NT2/D1 (cell line): ENCODE measurements at regions not wholly inside any gene's neighbourhood (a gene's known extent, or its start where the extent isn't known, plus 50 kb on each side); places are given as distances from the start of the nearest gene placed in this dataset.
"Not testable (repeated sequence)": the region's sequence is repeated elsewhere in the genome, so short reads cannot be mapped to it uniquely, and the experiment has no call there.

ENCODE experiments used
- DNase-seq: peaks from one replicate; pipeline ENCODE4 v3.0.0-alpha.2; 2011; ENCODE audit warnings: low read depth, low spot score
- H3K27me3 ChIP-seq: 2 replicates; pipeline ENCODE4 v1.6.0; 2011; ENCODE audit warnings: mild to moderate bottlenecking; ENCODE audit not compliant: insufficient read length, insufficient read depth
- H3K36me3 ChIP-seq: 2 replicates; pipeline ENCODE4 v1.6.1; 2011; ENCODE audit warnings: mild to moderate bottlenecking, low read length, mixed read lengths; ENCODE audit not compliant: insufficient read depth, insufficient read length
- H3K4me1 ChIP-seq: 2 replicates; pipeline ENCODE4 v1.5.1; 2011; ENCODE audit not compliant: insufficient read depth, insufficient read length
- H3K4me3 ChIP-seq: 2 replicates; pipeline ENCODE4 v1.5.1; 2011; ENCODE audit warnings: low read depth; ENCODE audit not compliant: insufficient read length
- H3K9ac ChIP-seq: 2 replicates; pipeline ENCODE4 v1.6.0; 2011; ENCODE audit warnings: low read depth; ENCODE audit not compliant: insufficient read length
- H3K9me3 ChIP-seq: 2 replicates; pipeline ENCODE4 v1.5.1; 2011; ENCODE audit warnings: mild to moderate bottlenecking, low read length; ENCODE audit not compliant: insufficient read depth
- SUZ12 ChIP-seq: IDR thresholded peaks from 2 replicates; pipeline ENCODE4 v1.6.1; 2011; ENCODE audit not compliant: insufficient read length, insufficient read depth; ENCODE audit errors: extremely low read depth
- YY1 ChIP-seq: IDR thresholded peaks from 2 replicates; pipeline ENCODE4 v1.6.1; 2011; ENCODE audit not compliant: insufficient read length, insufficient read depth
- ZNF274 ChIP-seq: IDR thresholded peaks from 2 replicates; pipeline ENCODE4 v1.6.1; 2011; ENCODE audit warnings: mild to moderate bottlenecking, low read depth, low read length

DNA sequence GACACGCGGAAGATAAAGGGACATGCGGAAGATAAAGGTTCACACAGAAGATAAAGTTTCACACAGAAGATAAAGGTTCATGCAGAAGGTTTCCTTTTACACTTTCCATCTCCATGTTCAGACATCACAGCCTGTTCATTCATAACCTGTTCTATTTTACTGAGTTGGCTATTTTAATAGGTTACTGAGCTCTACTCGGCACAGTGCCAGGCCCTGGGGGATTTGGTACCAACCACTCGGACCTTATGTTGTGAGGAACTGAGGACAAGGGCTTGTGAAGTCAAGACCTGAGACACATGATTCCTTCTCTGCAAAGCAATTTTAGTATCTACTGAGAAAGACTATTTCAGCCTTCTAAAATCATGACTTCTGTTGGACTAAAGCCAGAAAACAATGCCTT is 75.0 kb upstream of the ALKAL2 start:
- no peak for TF ChIP-seq SUZ12
- no peak for TF ChIP-seq ZNF274
- TF ChIP-seq YY1, result no peak
- H3K4me1 ChIP-seq, result no peaks in the 10 kb centered on the region

DNA sequence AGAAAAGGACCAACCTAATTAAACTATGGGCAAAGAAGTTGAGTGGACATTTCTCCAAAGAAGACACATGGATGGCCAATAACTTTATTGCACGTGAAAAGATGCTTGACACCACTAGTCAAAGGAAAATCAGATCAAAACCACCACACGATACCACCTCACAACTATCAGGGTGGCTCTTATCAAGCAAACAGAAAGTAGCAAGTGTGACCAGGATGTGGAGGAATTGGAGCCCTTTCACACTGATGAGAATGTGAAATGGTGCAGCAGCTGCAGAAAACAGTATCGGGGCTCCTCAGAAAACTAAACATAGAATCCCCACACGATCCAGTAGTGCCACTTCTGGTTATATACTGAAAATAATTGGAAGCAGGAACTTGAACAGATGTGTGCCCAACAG is 72.2 kb upstream of the ALKAL2 start:
- no peak overlapping the region for H3K4me3 ChIP-seq
- no peaks in the 10 kb centered on the region for H3K9me3 ChIP-seq
- DNase-seq, result no peak
- TF ChIP-seq YY1 (no peak), SUZ12 (no peak), ZNF274 (no peak)
- H3K9ac ChIP-seq, result no peak overlapping the region
- H3K36me3 ChIP-seq, result no peaks in the 10 kb centered on the region
- no peaks in the 10 kb centered on the region for H3K4me1 ChIP-seq
- H3K27me3 ChIP-seq, result peaks cover 5% of the 10 kb centered on the region

More for the DNA sequence above, 75.0 kb upstream of the ALKAL2 start:
- H3K9me3 ChIP-seq, result no peaks in the 10 kb centered on the region
- peaks cover 5% of the 10 kb centered on the region for H3K27me3 ChIP-seq
- no peak for DNase-seq
- H3K9ac ChIP-seq, result no peak overlapping the region
- H3K36me3 ChIP-seq, result no peaks in the 10 kb centered on the region
- H3K4me3 ChIP-seq, result no peak overlapping the region

DNA sequence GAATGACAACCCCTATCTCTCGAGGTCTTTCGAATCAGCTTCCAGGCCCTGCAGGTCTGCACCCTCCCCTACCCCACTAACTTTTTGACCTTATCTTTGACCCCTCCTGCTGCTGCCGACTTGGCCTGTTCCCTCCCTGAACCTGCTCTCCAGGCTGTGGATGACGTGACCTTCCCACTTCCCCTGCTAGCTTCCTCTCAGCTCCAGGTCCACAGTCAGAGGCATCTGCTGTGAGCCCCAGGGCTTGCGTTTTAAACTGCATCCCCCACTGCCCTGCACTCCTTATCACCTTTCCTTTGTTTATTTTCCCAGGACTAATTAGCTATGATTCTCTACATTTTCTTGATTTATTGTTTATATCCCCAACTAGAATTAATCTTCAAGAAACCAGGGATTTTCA is 71.2 kb upstream of the ALKAL2 start:
- H3K9ac ChIP-seq, result no peak overlapping the region
- no peaks in the 10 kb centered on the region for H3K4me1 ChIP-seq
- no peak overlapping the region for H3K4me3 ChIP-seq
- H3K27me3 ChIP-seq, result peaks cover 5% of the 10 kb centered on the region
- no peaks in the 10 kb centered on the region for H3K9me3 ChIP-seq
- no peak for DNase-seq
- H3K36me3 ChIP-seq, result no peaks in the 10 kb centered on the region
- TF ChIP-seq SUZ12 (no peak), ZNF274 (no peak), YY1 (no peak)

DNA sequence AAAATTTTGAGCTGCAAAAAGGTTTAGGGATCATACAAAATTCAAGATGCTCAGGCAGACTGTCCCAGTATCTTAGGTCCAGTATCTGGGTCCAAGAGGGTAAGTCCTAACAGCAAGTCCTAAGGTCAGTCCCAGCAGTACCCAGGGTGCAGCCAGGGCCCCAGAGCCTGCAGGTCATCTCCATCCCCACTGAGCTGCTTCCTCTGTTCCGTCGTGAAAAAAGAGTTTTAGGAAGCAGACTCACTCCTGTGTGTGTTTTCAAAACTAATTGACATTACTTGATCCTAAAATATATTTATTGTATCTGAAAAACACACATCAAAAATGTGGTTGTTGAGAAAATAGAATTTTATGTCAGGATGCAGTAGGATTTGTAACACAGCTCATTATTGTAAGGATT is 69.9 kb upstream of the ALKAL2 start:
- Histone ChIP-seq H3K27me3 (peaks cover 5% of the 10 kb centered on the region), H3K4me3 (no peak overlapping the region), H3K36me3 (no peaks in the 10 kb centered on the region), H3K9ac (no peak overlapping the region), H3K9me3 (no peaks in the 10 kb centered on the region), H3K4me1 (no peaks in the 10 kb centered on the region)
- TF ChIP-seq YY1, result no peak
- TF ChIP-seq ZNF274, result no peak
- no peak for TF ChIP-seq SUZ12
- DNase-seq, result no peak

DNA sequence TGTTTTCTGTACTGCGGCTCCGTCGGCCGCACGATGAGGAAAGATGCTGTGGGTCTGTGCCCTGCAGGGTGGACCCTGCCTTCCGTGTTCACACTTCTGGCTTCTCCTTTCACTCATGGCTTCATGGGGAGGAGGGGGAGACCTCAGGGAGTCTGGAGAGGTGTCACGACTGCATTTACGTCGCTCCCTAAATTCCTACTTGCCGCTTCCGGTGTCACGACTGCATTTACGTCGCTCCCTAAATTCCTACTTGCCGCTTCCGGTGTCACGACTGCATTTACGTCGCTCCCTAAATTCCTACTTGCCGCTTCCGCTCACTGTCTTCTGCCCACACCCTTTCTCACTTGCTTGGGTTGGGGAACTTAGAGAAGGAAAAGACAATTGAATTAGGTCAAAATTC is 68.4 kb upstream of the ALKAL2 start:
- H3K4me1 ChIP-seq, H3K27me3 ChIP-seq, H3K9me3 ChIP-seq, H3K9ac ChIP-seq, DNase-seq, H3K36me3 ChIP-seq, H3K4me3 ChIP-seq: not testable (repeated sequence)

DNA sequence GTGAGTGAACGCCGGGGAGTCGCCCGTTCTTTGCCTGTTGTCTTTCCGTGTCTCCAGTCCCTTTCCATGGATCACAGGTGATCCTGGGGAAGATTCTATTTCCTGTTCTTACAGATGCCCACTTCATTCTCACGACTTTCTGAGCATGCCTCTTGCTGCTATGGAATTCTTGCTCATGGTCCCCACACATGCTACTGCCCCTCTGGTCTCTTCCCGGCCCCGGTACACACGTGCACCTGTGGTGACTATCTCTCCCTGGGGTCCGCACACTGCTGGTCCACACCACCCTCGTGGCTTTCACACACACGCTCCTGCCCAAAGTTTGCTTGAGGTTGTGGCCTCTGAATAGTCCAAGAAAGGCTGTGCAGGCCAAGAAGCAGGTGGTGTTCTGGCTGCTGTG is 67.9 kb upstream of the ALKAL2 start:
- no peak overlapping the region for H3K4me3 ChIP-seq
- no peak overlapping the region for H3K9ac ChIP-seq
- DNase-seq, result no peak
- TF ChIP-seq SUZ12 (no peak), YY1 (no peak), ZNF274 (no peak)
- no peaks in the 10 kb centered on the region for H3K36me3 ChIP-seq
- no peaks in the 10 kb centered on the region for H3K27me3 ChIP-seq
- H3K9me3 ChIP-seq, result no peaks in the 10 kb centered on the region
- no peaks in the 10 kb centered on the region for H3K4me1 ChIP-seq

DNA sequence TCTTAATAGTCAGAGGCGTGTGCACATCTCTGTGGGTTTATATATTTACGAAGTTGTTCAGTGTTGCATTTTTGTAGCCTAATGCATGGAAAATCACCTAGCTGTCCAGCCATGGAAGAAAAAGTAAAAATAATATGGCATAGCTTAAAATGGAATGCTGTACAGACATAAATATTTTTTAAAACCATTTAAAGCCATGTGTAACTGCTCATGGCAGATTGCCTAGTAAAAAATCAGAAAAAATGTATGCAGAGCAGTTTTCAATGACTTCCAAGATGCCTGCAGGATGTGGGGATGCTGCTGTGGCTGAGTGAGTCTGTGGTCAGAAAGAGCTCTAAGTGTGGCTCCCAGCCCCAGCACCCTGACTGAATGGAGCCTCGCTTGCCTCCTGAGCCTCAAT is 64.8 kb upstream of the ALKAL2 start:
- Histone ChIP-seq H3K27me3 (no peaks in the 10 kb centered on the region), H3K4me1 (no peaks in the 10 kb centered on the region), H3K4me3 (no peak overlapping the region), H3K9ac (no peak overlapping the region), H3K9me3 (no peaks in the 10 kb centered on the region), H3K36me3 (no peaks in the 10 kb centered on the region)
- no peak for DNase-seq
- TF ChIP-seq SUZ12, result no peak
- no peak for TF ChIP-seq ZNF274
- no peak for TF ChIP-seq YY1

DNA sequence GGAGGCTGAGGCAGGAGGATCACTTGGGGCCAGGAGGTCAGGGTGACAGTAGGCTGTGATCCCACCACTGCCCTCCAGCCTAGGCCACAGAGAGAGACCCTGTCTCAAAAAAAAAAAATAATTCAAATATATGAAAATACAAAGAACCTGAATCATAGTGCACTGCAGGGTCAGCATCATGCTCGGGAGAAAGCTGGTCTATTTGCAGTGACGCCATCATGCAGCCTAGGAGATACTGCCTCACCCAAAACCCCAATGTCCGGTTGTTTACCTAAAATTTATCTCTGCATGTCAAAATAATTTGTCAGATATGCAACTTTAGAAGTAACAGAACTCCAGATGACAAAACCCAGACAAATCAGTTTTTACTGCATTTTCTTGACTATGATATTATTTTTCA is 61.5 kb upstream of the ALKAL2 start:
- DNase-seq, result no peak
- Histone ChIP-seq H3K9me3 (no peaks in the 10 kb centered on the region), H3K9ac (no peak overlapping the region), H3K27me3 (no peaks in the 10 kb centered on the region), H3K4me1 (no peaks in the 10 kb centered on the region), H3K36me3 (no peaks in the 10 kb centered on the region), H3K4me3 (no peak overlapping the region)
- TF ChIP-seq ZNF274 (no peak), SUZ12 (no peak), YY1 (no peak)
